Type B pancreatic cell (in vitro differentiated cells): ENCODE measurements at regions not wholly inside any gene's neighbourhood (a gene's known extent, or its start where the extent isn't known, plus 50 kb on each side); places are given as distances from the start of the nearest gene placed in this dataset.
"Not testable (repeated sequence)": the region's sequence is repeated elsewhere in the genome, so short reads cannot be mapped to it uniquely, and the experiment has no call there.

Source experiments
- DNase-seq: peaks from one replicate; pipeline ENCODE4 v3.0.0; 2021; ENCODE audit warnings: mixed read lengths; ENCODE audit not compliant: unreplicated experiment; ENCODE audit errors: extremely low spot score
- H3K27ac Mint-ChIP-seq: 2 replicates; pipeline ENCODE4 v1.8.0; 2021; ENCODE audit warnings: mild to moderate bottlenecking, mixed read lengths
- H3K27me3 Mint-ChIP-seq: 2 replicates; pipeline ENCODE4 v1.8.0; 2021; ENCODE audit warnings: mixed read lengths
- H3K36me3 Mint-ChIP-seq: 2 replicates; pipeline ENCODE4 v1.8.0; 2021; ENCODE audit warnings: mixed read lengths
- H3K4me1 Mint-ChIP-seq: one replicate; pipeline ENCODE4 v1.8.0; 2021; ENCODE audit warnings: mixed read lengths; ENCODE audit not compliant: unreplicated experiment
- H3K4me3 Mint-ChIP-seq: 2 replicates; pipeline ENCODE4 v1.8.0; 2021; ENCODE audit warnings: mild to moderate bottlenecking, mixed read lengths
- H3K9me3 Mint-ChIP-seq: 2 replicates; pipeline ENCODE4 v1.8.0; 2021; ENCODE audit warnings: mixed read lengths
- CTCF ChIP-seq: fragments of 200-600 bp; sonication (generic); conservative IDR thresholded peaks from 2 replicates; pipeline ENCODE4 v1.5.0; 2021; ENCODE audit warnings: antibody characterized with exemption, mild to moderate bottlenecking

DNA sequence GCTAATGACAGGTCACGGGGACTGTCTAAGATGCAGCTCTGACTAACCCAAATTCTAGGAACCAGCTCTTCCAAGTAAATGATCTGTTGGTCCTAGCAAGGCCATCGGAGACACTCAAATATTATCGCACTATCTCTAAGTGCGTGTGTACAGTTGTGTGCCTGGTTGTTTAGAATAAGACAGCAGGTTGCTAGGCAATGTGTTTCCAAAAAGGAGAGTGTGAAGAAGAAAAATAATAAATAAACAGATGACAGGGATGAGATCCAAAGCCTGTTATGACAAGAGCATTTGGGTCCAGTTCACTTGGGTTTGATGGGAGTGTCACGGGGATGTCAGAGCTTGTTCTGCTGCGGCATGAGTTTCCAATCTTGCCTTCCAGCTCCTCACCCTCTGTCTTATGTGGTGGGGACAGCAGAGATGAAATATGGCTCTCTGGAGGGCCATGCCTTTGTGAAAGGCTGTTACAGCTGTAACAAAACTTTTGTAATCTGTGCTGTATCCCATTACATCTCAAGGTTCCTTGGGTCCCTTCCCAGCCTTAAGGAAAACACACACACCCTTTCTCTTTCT lies 127.5 kb upstream of the TNP1 start:
- no peak overlapping the region for H3K27ac Mint-ChIP-seq
- H3K36me3 Mint-ChIP-seq = no peaks in the 10 kb centered on the region
- no peak for DNase-seq
- no peak for TF ChIP-seq CTCF
- H3K4me3 Mint-ChIP-seq = no peak overlapping the region
- peaks cover 5% of the 10 kb centered on the region for H3K9me3 Mint-ChIP-seq
- peaks cover 34% of the 10 kb centered on the region for H3K4me1 Mint-ChIP-seq
- H3K27me3 Mint-ChIP-seq = peaks cover 8% of the 10 kb centered on the region

- H3K4me3 Mint-ChIP-seq = no peak overlapping the region
- H3K36me3 Mint-ChIP-seq = no peaks in the 10 kb centered on the region
- H3K9me3 Mint-ChIP-seq = peaks cover 8% of the 10 kb centered on the region
- H3K27ac Mint-ChIP-seq = peak overlapping the region; percentile 54
- peaks cover 19% of the 10 kb centered on the region for H3K4me1 Mint-ChIP-seq
- peaks cover 8% of the 10 kb centered on the region for H3K27me3 Mint-ChIP-seq
- TF ChIP-seq CTCF = no peak
- no peak for DNase-seq
These were observed 125.8 kb upstream of the TNP1 start for GRCh38 chr2:216985658-216986141.

- Mint-ChIP-seq H3K36me3 (no peaks in the 10 kb centered on the region), H3K27me3 (peaks cover 8% of the 10 kb centered on the region), H3K4me1 (peaks cover 19% of the 10 kb centered on the region), H3K9me3 (peaks cover 8% of the 10 kb centered on the region), H3K4me3 (no peak overlapping the region), H3K27ac (no peak overlapping the region)
- TF ChIP-seq CTCF = no peak
- no peak for DNase-seq
These were observed 125.1 kb upstream of the TNP1 start for GRCh38 chr2:216984937-216985336.

DNA sequence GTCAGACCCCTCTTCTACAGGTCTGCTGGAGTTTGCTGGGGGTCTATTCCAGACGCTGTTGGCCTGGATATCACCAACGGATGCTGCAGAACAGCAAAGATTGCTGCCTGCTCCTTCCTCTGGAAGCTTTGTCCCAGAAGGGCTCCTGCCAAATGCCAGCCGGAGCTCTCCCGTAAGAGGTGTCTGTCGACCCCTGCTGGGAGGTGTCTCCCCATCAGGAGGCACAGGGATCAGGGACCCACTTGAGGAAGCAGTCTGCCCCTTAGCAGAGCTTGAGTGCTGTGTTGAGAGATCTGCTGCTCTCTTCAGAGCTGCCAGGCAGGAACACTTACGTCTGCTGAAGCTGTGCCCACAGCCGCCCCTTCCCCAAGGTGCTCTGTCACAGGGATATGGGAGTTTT lies 122.1 kb upstream of the TNP1 start:
- not testable (repeated sequence) for H3K4me3 Mint-ChIP-seq, H3K27me3 Mint-ChIP-seq, H3K27ac Mint-ChIP-seq, DNase-seq, H3K9me3 Mint-ChIP-seq, H3K36me3 Mint-ChIP-seq
- H3K4me1 Mint-ChIP-seq = peaks cover 10% of the 10 kb centered on the region

GRCh38 chr2:216980510-216980909 lies 120.6 kb upstream of the TNP1 start:
- H3K4me3 Mint-ChIP-seq, H3K36me3 Mint-ChIP-seq, H3K9me3 Mint-ChIP-seq, H3K27ac Mint-ChIP-seq, H3K27me3 Mint-ChIP-seq, DNase-seq, H3K4me1 Mint-ChIP-seq: not testable (repeated sequence)

DNA sequence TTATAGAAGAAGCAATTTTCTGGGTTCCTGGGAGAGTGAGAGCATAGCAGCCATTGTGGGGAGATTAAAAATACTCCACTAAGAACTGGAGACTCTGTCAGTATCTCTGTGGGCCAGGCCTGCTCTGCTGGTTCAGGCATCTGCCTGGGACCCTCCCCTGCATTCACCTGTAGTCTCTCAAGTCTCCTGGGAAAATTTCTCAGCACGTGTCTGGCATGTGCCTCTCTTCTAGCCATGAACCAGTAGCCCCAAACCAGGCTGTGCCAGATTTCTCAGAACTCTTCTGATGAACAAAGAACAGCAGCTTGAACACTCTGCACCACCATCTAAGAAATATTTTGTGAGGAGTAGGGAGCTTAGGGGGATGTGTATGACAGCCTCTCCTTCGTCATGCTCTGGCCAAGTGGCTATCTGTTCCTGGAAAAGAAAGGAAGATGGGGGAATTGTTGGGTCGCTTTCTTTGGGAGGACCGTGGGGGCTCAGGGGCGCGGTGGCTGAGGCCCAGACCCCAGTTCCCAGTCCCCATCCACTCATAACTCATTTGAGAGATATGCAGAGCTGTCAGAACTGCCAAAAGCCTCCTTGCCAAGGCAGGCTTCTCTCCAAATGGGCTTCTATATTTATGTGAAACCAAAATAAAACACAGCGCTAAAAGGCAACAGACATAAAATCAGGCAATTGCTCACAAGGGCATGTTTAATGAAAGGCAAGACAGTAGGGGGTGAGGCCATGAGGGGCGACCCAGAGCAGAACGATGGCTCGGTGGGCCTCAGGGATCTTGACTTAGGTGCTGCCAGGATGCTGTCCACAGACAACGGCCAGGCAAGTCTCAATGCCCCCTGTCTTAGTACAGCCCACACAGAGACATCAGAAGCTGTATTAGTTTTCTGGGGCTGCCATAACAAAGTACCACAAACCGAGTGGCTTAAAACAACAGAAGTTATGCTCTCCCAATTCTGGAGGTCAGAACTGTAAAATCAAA lies 114.7 kb upstream of the TNP1 start:
- DNase-seq = no peak
- Mint-ChIP-seq H3K27me3 (no peaks in the 10 kb centered on the region), H3K4me1 (no peaks in the 10 kb centered on the region), H3K4me3 (no peak overlapping the region), H3K9me3 (no peaks in the 10 kb centered on the region), H3K27ac (no peak overlapping the region), H3K36me3 (no peaks in the 10 kb centered on the region)
- TF ChIP-seq CTCF = no peak
